B cell (primary cell): ENCODE measurements at regions not wholly inside any gene's neighbourhood (a gene's known extent, or its start where the extent isn't known, plus 50 kb on each side); places are given as distances from the start of the nearest gene placed in this dataset.

Source experiments
- EZH2 ChIP-seq: IDR thresholded peaks from 2 replicates; pipeline ENCODE4 v1.6.1; 2012; ENCODE audit warnings: borderline replicate concordance, low read depth, mild to moderate bottlenecking, moderate library complexity, low read length; ENCODE audit not compliant: insufficient read depth, poor library complexity, severe bottlenecking
- TF ChIP-seq, protein P1 (sequence below): fragments of 200-600 bp; IDR thresholded peaks from one replicate; pipeline ENCODE4 v1.8.0; 2022; ENCODE audit warnings: antibody characterized with exemption, mild to moderate bottlenecking

DNA sequence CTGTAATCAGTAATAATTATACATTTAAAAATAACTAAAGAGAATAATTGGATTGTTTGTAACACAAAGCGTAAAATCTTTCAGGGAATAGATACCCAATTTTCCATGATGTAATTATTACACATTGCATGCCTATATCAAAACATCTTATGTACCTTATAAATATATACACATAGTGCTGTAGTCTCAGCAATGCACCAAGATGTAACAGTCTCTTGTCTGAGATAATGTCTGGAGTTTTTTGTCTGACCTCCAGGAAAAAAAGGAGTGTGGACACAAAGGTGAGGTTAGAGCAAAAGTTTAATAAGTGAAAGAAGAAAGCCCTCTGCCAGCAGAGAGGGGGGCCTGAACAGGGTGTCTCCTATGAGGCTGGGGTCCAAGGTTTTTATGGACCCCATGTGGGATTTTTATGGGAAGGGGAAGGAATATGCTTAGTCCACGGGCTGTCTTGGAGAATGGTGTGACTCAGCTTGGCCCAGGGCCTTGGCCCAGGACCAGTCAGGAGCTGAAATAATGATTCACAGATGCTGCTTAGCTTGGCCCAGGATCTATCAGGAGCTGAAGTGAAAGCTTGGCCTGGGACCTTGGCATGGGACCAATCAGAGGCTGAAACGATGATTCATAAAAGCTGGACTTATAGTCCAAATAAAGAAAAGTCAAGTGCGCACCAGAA lies 545.0 kb downstream of the ZPLD1 start:
- TF ChIP-seq, protein P1, sequence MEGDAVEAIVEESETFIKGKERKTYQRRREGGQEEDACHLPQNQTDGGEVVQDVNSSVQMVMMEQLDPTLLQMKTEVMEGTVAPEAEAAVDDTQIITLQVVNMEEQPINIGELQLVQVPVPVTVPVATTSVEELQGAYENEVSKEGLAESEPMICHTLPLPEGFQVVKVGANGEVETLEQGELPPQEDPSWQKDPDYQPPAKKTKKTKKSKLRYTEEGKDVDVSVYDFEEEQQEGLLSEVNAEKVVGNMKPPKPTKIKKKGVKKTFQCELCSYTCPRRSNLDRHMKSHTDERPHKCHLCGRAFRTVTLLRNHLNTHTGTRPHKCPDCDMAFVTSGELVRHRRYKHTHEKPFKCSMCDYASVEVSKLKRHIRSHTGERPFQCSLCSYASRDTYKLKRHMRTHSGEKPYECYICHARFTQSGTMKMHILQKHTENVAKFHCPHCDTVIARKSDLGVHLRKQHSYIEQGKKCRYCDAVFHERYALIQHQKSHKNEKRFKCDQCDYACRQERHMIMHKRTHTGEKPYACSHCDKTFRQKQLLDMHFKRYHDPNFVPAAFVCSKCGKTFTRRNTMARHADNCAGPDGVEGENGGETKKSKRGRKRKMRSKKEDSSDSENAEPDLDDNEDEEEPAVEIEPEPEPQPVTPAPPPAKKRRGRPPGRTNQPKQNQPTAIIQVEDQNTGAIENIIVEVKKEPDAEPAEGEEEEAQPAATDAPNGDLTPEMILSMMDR = no peak
- no peak for TF ChIP-seq EZH2
